Small intestine (tissue), 7 donors: ENCODE measurements at regions not wholly inside any gene's neighbourhood (a gene's known extent, or its start where the extent isn't known, plus 50 kb on each side); places are given as distances from the start of the nearest gene placed in this dataset.
"Not testable (repeated sequence)": the region's sequence is repeated elsewhere in the genome, so short reads cannot be mapped to it uniquely, and the experiment has no call there.

Experiments used
- DNase-seq, 2 donors: peaks; one replicate each; pipeline versions ENCODE4 v3.0.0 to v3.0.0-alpha.2; 2013
- FAIRE-seq: peaks from 2 replicates; lab custom pipeline; 2012; peaks lifted over from hg19 to GRCh38; lab: Jason Lieb, UNC
- H3K27ac ChIP-seq, 3 donors: one replicate each; pipeline ENCODE4 v1.5.1; 2013; ENCODE audit warnings: low read length in 2 of 3, mild to moderate bottlenecking in 2 of 3, control low read depth in 1 of 3, inconsistent platforms in 1 of 3, low read depth in 1 of 3, moderate library complexity in 1 of 3
- H3K27me3 ChIP-seq, 3 donors: one replicate each; pipeline ENCODE4 v1.6.1; 2013; ENCODE audit warnings: low read length in 3 of 3, inconsistent platforms in 1 of 3; ENCODE audit not compliant: control insufficient read depth in 3 of 3, insufficient read depth in 3 of 3
- H3K36me3 ChIP-seq, 3 donors: one replicate each; pipeline ENCODE4 v1.6.1; 2013; ENCODE audit warnings: low read length in 3 of 3, inconsistent platforms in 1 of 3, low read depth in 1 of 3, mild to moderate bottlenecking in 1 of 3, moderate library complexity in 1 of 3; ENCODE audit not compliant: control insufficient read depth in 3 of 3, insufficient read depth in 2 of 3
- H3K4me1 ChIP-seq, 3 donors: one replicate each; pipeline ENCODE4 v1.6.1; 2013; ENCODE audit warnings: low read length in 2 of 3, inconsistent platforms in 1 of 3, low read depth in 1 of 3, mild to moderate bottlenecking in 1 of 3, moderate library complexity in 1 of 3; ENCODE audit not compliant: control insufficient read depth in 3 of 3, insufficient read depth in 2 of 3
- H3K4me3 ChIP-seq, 3 donors: one replicate each; pipeline ENCODE4 v1.5.1; 2013; ENCODE audit warnings: low read length in 3 of 3, control low read depth in 1 of 3, inconsistent platforms in 1 of 3, low read depth in 1 of 3, mild to moderate bottlenecking in 1 of 3, moderate library complexity in 1 of 3
- H3K9me3 ChIP-seq, 2 donors: one replicate each; pipeline ENCODE4 v1.6.1; 2013; ENCODE audit warnings: low read depth in 1 of 2, low read length in 1 of 2; ENCODE audit not compliant: control insufficient read depth in 2 of 2, insufficient read depth in 1 of 2
- WGBS, 3 donors: extraction: QIAGEN DNeasy Blood & Tissue Kit; methylation state at CpG; one replicate each; pipeline ENCODE4 v1.1.7; 2013; 5-methylcytosine and 5-hydroxymethylcytosine counted together
- donor health status: healthy with polysubstance abuse.
- donor health status: control.
- donor health status: control.
- donor health status: Bipolar disorder and iron deficiency.
- donor health status: healthy.

GRCh38 chr14:83170165-83170564 is 1636.5 kb upstream of the SEL1L start:
- Histone ChIP-seq H3K4me1 (no peaks in the 10 kb centered on the region), H3K4me3 (no peak overlapping the region), H3K27ac (no peak overlapping the region), H3K9me3 (no peaks in the 10 kb centered on the region), H3K27me3 (no peaks in the 10 kb centered on the region), H3K36me3 (no peaks in the 10 kb centered on the region)
- no peak for FAIRE-seq
- no peak for DNase-seq
- 60 to 75% (median 61%) methylated on average over 3 of the region's 3 CpGs for WGBS, 3 donors

GRCh38 chr14:83171761-83172160 is 1638.1 kb upstream of the SEL1L start:
- 86 to 90% (median 88%) methylated on average over 1 of the region's 1 CpG for WGBS, 3 donors
- H3K27ac ChIP-seq = no peak overlapping the region
- H3K4me1 ChIP-seq = no peaks in the 10 kb centered on the region
- no peaks in the 10 kb centered on the region for H3K36me3 ChIP-seq
- H3K9me3 ChIP-seq = no peaks in the 10 kb centered on the region
- FAIRE-seq (no peak), DNase-seq (no peak)
- H3K4me3 ChIP-seq = no peak overlapping the region
- no peaks in the 10 kb centered on the region for H3K27me3 ChIP-seq

GRCh38 chr14:83172363-83172762 is 1638.7 kb upstream of the SEL1L start:
- WGBS, 3 donors = 68 to 76% (median 68%) methylated on average over 2 of the region's 2 CpGs

GRCh38 chr14:83173687-83174086 is 1640.0 kb upstream of the SEL1L start:
- DNase-seq (no peak), FAIRE-seq (no peak)
- H3K27ac ChIP-seq = no peak overlapping the region
- H3K36me3 ChIP-seq = no peaks in the 10 kb centered on the region
- H3K4me3 ChIP-seq = no peak overlapping the region
- no peaks in the 10 kb centered on the region for H3K9me3 ChIP-seq
- no peaks in the 10 kb centered on the region for H3K27me3 ChIP-seq
- H3K4me1 ChIP-seq = no peaks in the 10 kb centered on the region

More at GRCh38 chr14:83172363-83172762, 1638.7 kb upstream of the SEL1L start:
- Histone ChIP-seq H3K27ac (no peak overlapping the region), H3K4me1 (no peaks in the 10 kb centered on the region), H3K27me3 (no peaks in the 10 kb centered on the region), H3K4me3 (no peak overlapping the region), H3K9me3 (no peaks in the 10 kb centered on the region), H3K36me3 (no peaks in the 10 kb centered on the region)
- no peak for DNase-seq
- no peak for FAIRE-seq

DNA sequence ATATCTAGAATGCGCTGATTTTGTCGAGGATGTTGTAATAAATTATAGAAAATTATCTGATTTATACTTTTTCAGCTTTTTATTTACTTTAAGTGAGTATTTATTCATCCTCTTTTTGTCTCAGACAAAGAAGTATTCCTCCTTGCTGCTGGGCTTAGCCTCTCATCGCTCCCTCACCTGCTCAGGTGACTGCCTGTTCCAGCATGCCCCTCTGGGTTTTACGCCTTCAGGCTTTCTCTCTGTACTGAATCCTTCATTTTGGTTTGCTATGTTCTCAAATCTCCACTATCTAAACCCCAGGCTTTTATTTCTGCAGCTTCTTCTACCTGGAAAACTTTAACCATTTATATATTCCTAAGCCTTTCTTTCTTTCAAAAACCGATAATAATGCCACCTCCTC is 1650.9 kb upstream of the SEL1L start:
- WGBS, 3 donors = 81 to 88% (median 85%) methylated on average over 5 of the region's 5 CpGs
- no peak overlapping the region for H3K27ac ChIP-seq

DNA sequence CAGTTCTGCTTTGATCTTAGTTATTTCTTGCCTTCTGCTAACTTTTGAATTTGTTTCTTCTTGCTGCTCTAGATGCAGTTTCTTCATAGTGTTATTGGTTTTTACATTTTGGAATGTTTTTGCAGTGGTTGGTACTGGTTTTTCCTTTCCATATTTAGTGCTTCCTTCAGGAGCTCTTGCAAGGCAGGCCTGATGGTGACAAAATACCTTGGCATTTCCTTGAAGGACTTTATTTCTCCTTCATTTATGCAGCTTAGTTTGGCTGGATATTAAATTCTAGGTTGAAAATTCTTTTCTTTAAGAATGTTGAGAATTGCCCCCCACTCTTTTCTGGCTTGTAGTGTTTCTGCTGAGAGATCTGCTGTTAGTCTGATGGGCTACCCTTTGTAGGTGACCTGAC is 1654.7 kb upstream of the SEL1L start:
- H3K36me3 ChIP-seq, H3K9me3 ChIP-seq, H3K4me3 ChIP-seq, DNase-seq, FAIRE-seq, H3K27ac ChIP-seq, H3K27me3 ChIP-seq, H3K4me1 ChIP-seq: not testable (repeated sequence)

More for the DNA sequence above, 1650.9 kb upstream of the SEL1L start:
- Histone ChIP-seq H3K27me3 (no peaks in the 10 kb centered on the region), H3K36me3 (no peaks in the 10 kb centered on the region), H3K4me3 (no peak overlapping the region), H3K9me3 (peaks cover 0 to under 1% of the 10 kb centered on the region in 2 donors), H3K4me1 (no peaks in the 10 kb centered on the region)
- no peak for FAIRE-seq
- DNase-seq = no peak

DNA sequence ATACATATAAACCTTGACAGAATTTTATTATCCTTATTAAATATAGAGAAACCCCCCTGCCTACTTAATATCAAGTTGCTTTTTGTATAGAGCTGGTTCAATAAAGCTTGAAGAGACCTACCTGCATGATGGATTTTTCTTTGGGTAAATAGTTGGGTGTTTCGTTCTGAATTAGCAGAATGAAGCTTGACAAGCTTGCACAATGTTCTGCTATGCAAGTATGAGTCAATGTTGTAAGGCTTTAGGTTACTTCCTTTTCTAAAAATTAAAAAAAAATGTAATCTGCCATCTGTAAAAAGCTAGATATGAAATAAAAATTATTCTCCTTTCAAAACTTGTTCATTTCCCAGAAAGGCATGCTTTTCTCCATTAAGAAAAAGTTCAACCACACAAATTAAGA is 1662.6 kb upstream of the SEL1L start:
- 56 to 83% (median 76%) methylated on average over 1 of the region's 1 CpG for WGBS, 3 donors
- Histone ChIP-seq H3K27me3 (no peaks in the 10 kb centered on the region), H3K4me3 (no peak overlapping the region), H3K36me3 (no peaks in the 10 kb centered on the region), H3K27ac (no peak overlapping the region), H3K9me3 (no peaks in the 10 kb centered on the region), H3K4me1 (no peaks in the 10 kb centered on the region)
- DNase-seq (no peak), FAIRE-seq (no peak)

GRCh38 chr14:83197271-83197670 is 1663.6 kb upstream of the SEL1L start:
- DNase-seq (no peak), FAIRE-seq (no peak)
- H3K4me1 ChIP-seq = no peaks in the 10 kb centered on the region
- H3K36me3 ChIP-seq = no peaks in the 10 kb centered on the region
- no peaks in the 10 kb centered on the region for H3K27me3 ChIP-seq
- no peak overlapping the region for H3K27ac ChIP-seq
- H3K9me3 ChIP-seq = no peaks in the 10 kb centered on the region
- H3K4me3 ChIP-seq = no peak overlapping the region
- WGBS, 3 donors = 57 to 64% (median 60%) methylated on average over 3 of the region's 3 CpGs

DNA sequence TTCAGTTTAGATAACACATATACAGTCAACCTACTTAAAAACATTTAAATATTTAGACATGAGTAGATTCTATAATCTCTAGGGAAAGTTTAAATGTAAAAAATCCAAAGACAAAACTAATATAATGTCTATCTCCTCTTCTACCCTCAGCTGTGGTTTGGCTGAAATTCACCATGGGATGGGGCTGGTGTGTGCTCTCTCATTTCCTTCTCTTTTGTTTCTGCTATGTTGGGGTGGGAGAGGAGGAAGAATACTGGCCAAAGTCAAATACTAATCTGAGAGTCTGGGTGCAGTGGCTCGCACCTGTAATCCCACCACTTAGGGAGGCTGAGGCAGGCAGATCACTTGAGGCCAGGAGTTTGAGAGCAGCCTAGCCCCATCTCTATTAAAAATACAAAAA is 1673.9 kb upstream of the SEL1L start:
- WGBS, 3 donors = 83 to 100% (median 89%) methylated on average over 1 of the region's 1 CpG
- peak; percentile 30 for FAIRE-seq
- DNase-seq = no peak
- H3K4me1 ChIP-seq = no peaks in the 10 kb centered on the region
- H3K9me3 ChIP-seq = no peaks in the 10 kb centered on the region
- no peak overlapping the region for H3K4me3 ChIP-seq
- no peak overlapping the region for H3K27ac ChIP-seq
- H3K36me3 ChIP-seq = peaks cover 0 to 2% (median 0%) of the 10 kb centered on the region in 3 donors
- no peaks in the 10 kb centered on the region for H3K27me3 ChIP-seq
